ENCODE measurements at regions not wholly inside any gene's neighbourhood (a gene's known extent, or its start where the extent isn't known, plus 50 kb on each side); places are given as distances from the start of the nearest gene placed in this dataset.

DNA sequence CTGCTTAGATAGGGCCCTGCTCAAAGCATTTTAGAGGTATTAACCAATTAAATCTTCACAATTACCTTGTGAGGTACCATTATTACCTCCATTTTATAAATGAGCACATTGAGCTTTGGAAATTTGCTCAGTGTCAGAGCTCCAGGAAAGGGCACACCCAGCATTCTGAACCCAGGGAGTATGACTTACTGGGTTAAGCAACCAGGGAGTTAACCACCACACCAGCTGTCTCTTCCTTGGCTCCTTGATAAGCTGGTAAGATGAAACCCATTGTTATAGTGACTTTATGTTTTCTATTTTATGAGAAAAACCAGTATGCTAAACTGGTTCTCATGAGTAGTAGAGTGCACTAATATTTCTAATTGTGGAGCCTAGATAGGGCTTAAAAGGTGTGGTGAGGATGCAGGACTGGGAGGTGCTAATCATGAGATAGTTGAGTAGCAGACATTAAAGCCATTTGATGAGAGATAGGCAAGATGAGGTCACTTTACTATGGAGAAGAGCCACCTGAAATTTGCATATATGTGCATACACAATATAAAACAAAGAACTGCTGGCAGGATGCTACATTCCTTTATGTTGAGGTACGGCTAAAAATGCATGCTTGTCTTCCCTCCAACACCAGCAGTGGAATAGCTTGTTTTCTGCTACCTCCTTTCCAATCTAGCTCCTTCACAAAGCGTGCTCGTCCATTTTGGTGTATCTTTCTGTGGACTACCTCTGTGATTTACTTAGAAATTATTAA lies 556.1 kb downstream of the SPRY1 start:
- Histone ChIP-seq H3K9me3 (replicated peaks; ENCODE audit: control insufficient read depth, low read depth, low read length) (no peaks in the 10 kb centered on the region), H3K4me3 (ENCODE audit: low read length) (no peak overlapping the region), H3K4me1 (ENCODE audit: control insufficient read depth, insufficient read depth, low read length) (peaks cover 5% of the 10 kb centered on the region), H3K27me3 (ENCODE audit: control insufficient read depth, insufficient read depth, low read length) (no peaks in the 10 kb centered on the region), H3K36me3 (ENCODE audit: control insufficient read depth, insufficient read depth, low read length) (no peaks in the 10 kb centered on the region), H3K27ac (ENCODE audit: low read length) (peak overlapping the region; percentile 22)
- no CpG with 5 or more reads among the region's 3 CpGs for WGBS (ENCODE audit: insufficient coverage)
- peak; percentile 65 for DNase-seq

DNA sequence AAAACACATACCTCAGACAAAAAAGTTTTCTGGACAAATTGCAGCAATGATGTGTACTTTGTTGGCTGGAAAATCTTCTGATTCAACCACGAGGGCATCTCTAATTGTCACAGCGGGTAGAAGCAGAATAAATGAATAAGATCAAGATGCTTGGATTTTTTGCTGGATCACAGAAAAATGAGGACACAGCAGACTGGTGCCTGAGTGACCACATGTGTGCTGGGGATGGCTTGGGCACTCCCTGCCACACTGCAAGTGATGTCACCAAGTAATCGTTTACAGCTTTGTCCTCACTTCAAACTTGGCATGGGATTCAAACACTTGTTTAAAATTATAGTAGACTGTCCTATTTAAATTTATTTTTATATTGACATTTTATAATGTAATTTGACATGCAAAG lies 557.0 kb downstream of the SPRY1 start:
- H3K9me3 ChIP-seq (replicated peaks; ENCODE audit: control insufficient read depth, low read depth, low read length) = no peaks in the 10 kb centered on the region
- peaks cover 5% of the 10 kb centered on the region for H3K4me1 ChIP-seq (ENCODE audit: control insufficient read depth, insufficient read depth, low read length)
- H3K4me3 ChIP-seq (ENCODE audit: low read length) = no peak overlapping the region
- DNase-seq = peak; percentile 53
- WGBS (ENCODE audit: insufficient coverage) = 79% methylated on average over 2 of the region's 3 CpGs
- no peaks in the 10 kb centered on the region for H3K36me3 ChIP-seq (ENCODE audit: control insufficient read depth, insufficient read depth, low read length)
- peak overlapping the region; percentile 64 for H3K27ac ChIP-seq (ENCODE audit: low read length)
- H3K27me3 ChIP-seq (ENCODE audit: control insufficient read depth, insufficient read depth, low read length) = no peaks in the 10 kb centered on the region

DNA sequence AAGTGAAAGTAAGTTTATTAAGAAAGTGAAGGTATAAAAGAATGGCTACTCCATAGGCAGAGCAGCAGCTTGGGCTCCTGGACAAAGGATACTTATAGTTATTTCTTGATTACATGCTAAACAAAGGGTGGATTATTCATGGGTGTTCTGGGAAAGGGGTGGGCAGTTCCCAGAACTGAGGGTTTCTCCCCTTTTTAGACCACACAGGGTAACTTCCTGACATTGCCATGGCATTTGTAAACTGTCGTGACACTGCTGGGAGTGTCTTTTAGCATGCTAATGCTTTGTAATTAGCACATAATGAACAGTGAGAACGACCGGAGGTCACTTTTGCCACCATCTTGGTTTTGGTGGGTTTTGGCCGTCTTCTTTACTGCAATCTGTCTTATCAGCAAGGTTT lies 557.6 kb downstream of the SPRY1 start:
- Histone ChIP-seq H3K9me3 (replicated peaks; ENCODE audit: control insufficient read depth, low read depth, low read length) (no peaks in the 10 kb centered on the region), H3K36me3 (ENCODE audit: control insufficient read depth, insufficient read depth, low read length) (no peaks in the 10 kb centered on the region), H3K4me3 (ENCODE audit: low read length) (no peak overlapping the region), H3K27me3 (ENCODE audit: control insufficient read depth, insufficient read depth, low read length) (no peaks in the 10 kb centered on the region), H3K27ac (ENCODE audit: low read length) (peak overlapping the region; percentile 45), H3K4me1 (ENCODE audit: control insufficient read depth, insufficient read depth, low read length) (peaks cover 5% of the 10 kb centered on the region)
- peak; percentile 29 for DNase-seq
- 100% methylated on average over 1 of the region's 4 CpGs for WGBS (ENCODE audit: insufficient coverage)

DNA sequence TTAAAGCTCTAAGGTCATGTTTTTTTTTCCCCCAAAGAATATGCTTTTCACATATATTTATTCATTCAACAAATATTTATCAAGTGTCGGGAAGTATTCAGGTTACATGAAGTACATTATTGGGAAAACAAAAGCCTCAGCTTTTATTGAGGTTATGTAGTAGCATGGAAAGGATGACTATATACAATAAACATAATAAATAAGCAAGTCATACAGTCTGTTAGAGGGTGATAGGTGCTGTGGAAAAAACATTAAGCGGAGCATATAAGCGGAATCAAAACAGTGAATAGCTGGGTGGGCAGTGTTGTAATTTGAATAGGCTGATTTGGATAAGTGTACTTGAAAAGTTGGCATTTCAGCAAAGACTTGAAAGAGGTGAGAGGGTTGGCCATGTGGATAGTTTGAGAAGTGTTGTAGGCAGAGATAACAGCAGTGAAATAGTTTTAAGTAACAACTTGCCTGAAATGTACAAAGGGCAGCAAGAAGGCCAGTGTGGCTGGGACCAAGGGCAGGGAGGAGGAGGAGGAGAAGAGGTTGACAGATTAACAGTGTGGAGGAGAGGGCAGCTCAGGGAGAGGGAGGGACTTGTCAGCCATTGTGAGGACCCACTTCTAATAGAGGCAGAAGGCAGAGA lies 558.7 kb downstream of the SPRY1 start:
- Histone ChIP-seq H3K36me3 (ENCODE audit: control insufficient read depth, insufficient read depth, low read length) (no peaks in the 10 kb centered on the region), H3K27ac (ENCODE audit: low read length) (no peak overlapping the region), H3K27me3 (ENCODE audit: control insufficient read depth, insufficient read depth, low read length) (no peaks in the 10 kb centered on the region), H3K9me3 (replicated peaks; ENCODE audit: control insufficient read depth, low read depth, low read length) (no peaks in the 10 kb centered on the region), H3K4me3 (ENCODE audit: low read length) (no peak overlapping the region), H3K4me1 (ENCODE audit: control insufficient read depth, insufficient read depth, low read length) (peaks cover 5% of the 10 kb centered on the region)
- no peak for DNase-seq
- 86% methylated on average over 2 of the region's 3 CpGs for WGBS (ENCODE audit: insufficient coverage)

DNA sequence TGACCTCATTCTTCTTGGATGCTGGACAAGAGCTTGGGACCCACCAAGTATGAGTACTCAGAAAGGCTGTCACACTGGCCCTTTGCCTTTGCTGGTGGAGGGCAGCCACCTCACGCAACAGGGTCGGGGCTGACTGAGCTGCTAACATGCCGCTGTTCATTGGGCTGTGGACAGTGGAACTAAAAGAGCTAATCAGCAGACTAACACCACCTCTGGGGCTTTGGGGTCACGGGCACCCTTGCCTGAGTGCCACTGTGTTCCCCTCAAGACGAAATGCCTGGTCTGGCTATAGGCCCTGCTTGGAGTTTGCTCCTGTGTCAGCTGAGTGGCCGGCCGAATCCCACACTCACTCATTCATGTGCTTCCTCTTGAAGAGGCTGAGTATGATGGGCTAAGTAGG lies 559.6 kb downstream of the SPRY1 start:
- WGBS (ENCODE audit: insufficient coverage) = 100% methylated on average over 4 of the region's 7 CpGs
- Histone ChIP-seq H3K9me3 (replicated peaks; ENCODE audit: control insufficient read depth, low read depth, low read length) (no peaks in the 10 kb centered on the region), H3K36me3 (ENCODE audit: control insufficient read depth, insufficient read depth, low read length) (no peaks in the 10 kb centered on the region), H3K27ac (ENCODE audit: low read length) (no peak overlapping the region), H3K4me3 (ENCODE audit: low read length) (no peak overlapping the region), H3K4me1 (ENCODE audit: control insufficient read depth, insufficient read depth, low read length) (peaks cover 5% of the 10 kb centered on the region), H3K27me3 (ENCODE audit: control insufficient read depth, insufficient read depth, low read length) (no peaks in the 10 kb centered on the region)
- DNase-seq = no peak

DNA sequence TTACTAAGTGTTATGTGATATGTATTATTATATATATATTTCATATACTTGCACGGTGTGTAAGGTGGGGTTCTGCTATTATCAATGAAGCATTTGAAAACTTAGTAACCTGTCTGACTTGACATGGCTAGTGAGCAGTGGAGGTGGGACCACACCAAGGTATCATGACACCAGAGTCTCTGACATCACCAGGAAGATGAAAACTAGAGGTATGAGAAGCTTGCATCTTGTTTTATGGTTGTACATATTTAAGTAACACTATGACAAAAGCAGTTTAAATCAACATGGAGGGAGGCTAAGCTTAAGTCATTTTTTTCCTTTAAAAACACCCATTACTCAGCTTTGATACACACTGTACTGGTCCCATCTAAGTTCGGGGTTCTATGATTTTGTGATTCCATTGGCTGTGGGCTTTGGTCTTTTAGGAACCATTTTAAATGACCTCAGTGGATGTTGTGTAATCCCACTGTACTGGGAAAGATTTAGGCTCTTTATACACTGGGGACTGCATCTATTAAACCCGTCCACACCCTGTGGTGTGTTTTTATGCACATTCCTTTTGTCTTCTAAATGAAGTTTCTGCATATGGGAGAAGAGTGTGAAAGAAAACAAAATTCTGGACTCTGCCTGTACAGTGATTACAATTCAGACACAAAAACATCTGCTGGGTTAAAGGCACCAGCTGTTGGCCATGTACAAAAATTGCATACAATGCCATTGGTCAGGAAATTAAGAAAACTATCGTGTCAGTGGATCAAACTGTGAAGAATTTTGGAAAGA lies 570.6 kb downstream of the SPRY1 start:
- Histone ChIP-seq H3K4me3 (ENCODE audit: low read length) (no peak overlapping the region), H3K4me1 (ENCODE audit: control insufficient read depth, insufficient read depth, low read length) (no peaks in the 10 kb centered on the region), H3K36me3 (ENCODE audit: control insufficient read depth, insufficient read depth, low read length) (no peaks in the 10 kb centered on the region), H3K27ac (ENCODE audit: low read length) (peak overlapping the region; percentile 39), H3K27me3 (ENCODE audit: control insufficient read depth, insufficient read depth, low read length) (no peaks in the 10 kb centered on the region), H3K9me3 (replicated peaks; ENCODE audit: control insufficient read depth, low read depth, low read length) (no peaks in the 10 kb centered on the region)
- WGBS (ENCODE audit: insufficient coverage) = no CpG with 5 or more reads among the region's 4 CpGs
- peak; percentile 81 for DNase-seq

DNA sequence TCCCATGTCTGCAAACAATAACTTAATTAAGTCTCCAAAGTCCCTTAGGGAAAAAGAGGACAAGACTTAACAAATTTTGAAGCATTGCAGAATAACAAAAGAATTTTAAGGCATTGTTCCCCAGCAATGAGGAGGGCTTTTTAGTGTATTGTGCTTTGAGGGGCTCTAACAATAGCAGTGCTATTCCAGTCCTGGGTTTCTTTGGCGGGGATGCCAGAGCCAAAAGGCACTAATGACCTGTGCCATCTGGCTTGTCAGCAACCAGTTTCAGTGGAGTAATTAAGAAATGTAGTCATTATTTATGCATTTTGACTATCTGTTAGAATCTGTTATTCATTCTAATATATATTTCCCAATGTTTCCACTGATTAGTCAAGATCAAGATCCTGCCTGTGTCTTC lies 575.4 kb downstream of the SPRY1 start:
- no peak for DNase-seq
- H3K4me1 ChIP-seq (ENCODE audit: control insufficient read depth, insufficient read depth, low read length) = peaks cover 10% of the 10 kb centered on the region
- H3K27ac ChIP-seq (ENCODE audit: low read length) = no peak overlapping the region
- no peaks in the 10 kb centered on the region for H3K27me3 ChIP-seq (ENCODE audit: control insufficient read depth, insufficient read depth, low read length)
- no peaks in the 10 kb centered on the region for H3K9me3 ChIP-seq (replicated peaks; ENCODE audit: control insufficient read depth, low read depth, low read length)
- 100% methylated on average over 1 of the region's 1 CpG for WGBS (ENCODE audit: insufficient coverage)
- H3K4me3 ChIP-seq (ENCODE audit: low read length) = no peak overlapping the region
- no peaks in the 10 kb centered on the region for H3K36me3 ChIP-seq (ENCODE audit: control insufficient read depth, insufficient read depth, low read length)

DNA sequence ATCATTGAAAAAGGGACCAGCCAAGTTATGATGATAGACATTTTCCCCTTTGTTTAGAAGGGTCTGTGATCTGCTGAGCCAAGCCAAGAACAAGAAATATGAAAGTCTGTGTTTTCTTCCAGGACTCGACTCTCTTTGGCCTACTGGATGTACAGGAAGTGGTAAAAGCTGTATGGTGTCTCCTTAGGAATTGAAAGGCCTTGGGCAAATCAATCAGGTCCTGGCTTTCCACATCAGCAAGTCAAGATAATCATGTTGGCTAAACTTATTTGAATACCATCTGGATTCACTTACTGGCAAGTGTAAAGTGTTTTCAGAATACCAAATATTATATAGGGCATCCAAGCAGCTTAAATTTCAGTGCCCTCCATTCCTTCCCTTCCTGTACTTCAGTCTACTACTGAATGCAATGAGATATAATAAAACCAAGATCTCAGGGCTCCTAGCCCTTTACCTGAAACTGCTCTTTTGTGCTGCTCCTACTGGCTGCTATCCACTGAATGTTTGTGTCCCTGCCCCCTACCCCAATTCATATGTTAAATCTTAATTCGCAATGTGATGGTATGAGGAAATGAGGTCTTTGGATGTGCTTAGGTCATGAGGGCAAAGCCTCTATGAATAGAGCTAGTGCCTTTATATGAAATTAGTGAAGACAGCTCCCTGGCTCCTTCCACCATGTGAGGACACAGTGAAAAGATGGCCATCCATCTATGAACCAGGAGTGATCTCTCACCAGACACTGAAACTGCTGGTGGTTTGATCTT lies 578.0 kb downstream of the SPRY1 start:
- DNase-seq = peak; percentile 54
- Histone ChIP-seq H3K4me1 (ENCODE audit: control insufficient read depth, insufficient read depth, low read length) (peaks cover 10% of the 10 kb centered on the region), H3K36me3 (ENCODE audit: control insufficient read depth, insufficient read depth, low read length) (no peaks in the 10 kb centered on the region), H3K4me3 (ENCODE audit: low read length) (no peak overlapping the region), H3K27me3 (ENCODE audit: control insufficient read depth, insufficient read depth, low read length) (no peaks in the 10 kb centered on the region), H3K27ac (ENCODE audit: low read length) (no peak overlapping the region), H3K9me3 (replicated peaks; ENCODE audit: control insufficient read depth, low read depth, low read length) (peaks cover 3% of the 10 kb centered on the region)
- 0% methylated on average over 1 of the region's 2 CpGs for WGBS (ENCODE audit: insufficient coverage)

DNA sequence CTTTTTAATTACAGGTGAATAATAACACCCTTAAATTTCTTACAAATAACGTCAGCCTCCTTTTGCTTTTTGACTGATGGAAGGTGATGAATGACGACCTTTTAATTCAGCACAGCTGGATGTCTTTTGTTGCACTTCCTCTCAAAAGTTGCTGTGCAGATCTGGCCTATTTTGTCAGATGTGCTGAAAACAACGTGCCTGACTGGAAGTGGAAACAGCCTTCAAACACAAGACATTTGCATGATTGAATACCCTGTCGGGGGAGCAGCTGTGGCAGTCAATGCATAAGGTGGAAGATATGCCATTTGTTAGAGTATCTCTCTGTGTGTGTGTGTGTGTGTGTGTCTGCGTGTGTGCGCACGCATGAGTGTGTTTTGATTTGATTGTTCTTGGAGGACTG lies 579.7 kb downstream of the SPRY1 start:
- Histone ChIP-seq H3K36me3 (ENCODE audit: control insufficient read depth, insufficient read depth, low read length) (no peaks in the 10 kb centered on the region), H3K27me3 (ENCODE audit: control insufficient read depth, insufficient read depth, low read length) (no peaks in the 10 kb centered on the region), H3K9me3 (replicated peaks; ENCODE audit: control insufficient read depth, low read depth, low read length) (peaks cover 4% of the 10 kb centered on the region), H3K4me3 (ENCODE audit: low read length) (no peak overlapping the region), H3K27ac (ENCODE audit: low read length) (peak overlapping the region; percentile 81), H3K4me1 (ENCODE audit: control insufficient read depth, insufficient read depth, low read length) (peaks cover 10% of the 10 kb centered on the region)
- 50% methylated on average over 5 of the region's 7 CpGs for WGBS (ENCODE audit: insufficient coverage)
- peak; percentile 83 for DNase-seq

DNA sequence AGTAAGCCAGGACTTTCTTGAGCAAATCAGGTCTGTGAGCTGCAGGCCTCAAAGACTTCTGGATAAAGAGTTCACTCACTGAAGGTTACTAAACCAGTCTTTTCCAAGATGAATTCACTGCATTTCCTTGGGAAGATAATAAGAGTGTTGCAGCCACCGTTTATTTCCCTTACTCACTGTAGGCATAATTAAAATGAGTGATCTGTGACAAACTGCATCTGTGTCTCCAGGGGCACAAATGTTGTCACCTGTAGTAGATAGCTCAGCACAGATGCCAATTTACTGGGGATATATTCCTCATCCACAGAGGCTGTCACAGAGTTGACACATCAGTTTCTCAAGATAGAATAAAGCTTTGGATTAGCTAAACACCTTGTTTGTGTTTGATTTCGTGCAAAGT lies 580.2 kb downstream of the SPRY1 start:
- no peaks in the 10 kb centered on the region for H3K27me3 ChIP-seq (ENCODE audit: control insufficient read depth, insufficient read depth, low read length)
- H3K4me3 ChIP-seq (ENCODE audit: low read length) = no peak overlapping the region
- WGBS (ENCODE audit: insufficient coverage) = no CpG with 5 or more reads among the region's 2 CpGs
- peak overlapping the region; percentile 81 for H3K27ac ChIP-seq (ENCODE audit: low read length)
- no peak for DNase-seq
- peaks cover 10% of the 10 kb centered on the region for H3K4me1 ChIP-seq (ENCODE audit: control insufficient read depth, insufficient read depth, low read length)
- peaks cover 4% of the 10 kb centered on the region for H3K9me3 ChIP-seq (replicated peaks; ENCODE audit: control insufficient read depth, low read depth, low read length)
- H3K36me3 ChIP-seq (ENCODE audit: control insufficient read depth, insufficient read depth, low read length) = no peaks in the 10 kb centered on the region

Data from muscle of leg (tissue), 3 donors.